ENCODE measurements at regions not wholly inside any gene's neighbourhood (a gene's known extent, or its start where the extent isn't known, plus 50 kb on each side); places are given as distances from the start of the nearest gene placed in this dataset.

- H3K4me3 ChIP-seq = no peak overlapping the region
- no peaks in the 10 kb centered on the region for H3K9me3 ChIP-seq (ENCODE audit: control insufficient read depth in 4 of 4, insufficient read depth in 3 of 4, low read length in 3 of 4)
- H3K27ac ChIP-seq (ENCODE audit: low read depth in 1 of 2, low read length in 1 of 2) = no peak overlapping the region
- no peaks in the 10 kb centered on the region for H3K27me3 ChIP-seq (ENCODE audit: control insufficient read depth in 3 of 3, insufficient read depth in 3 of 3, low read length in 2 of 3)
- TF ChIP-seq CTCF (IDR thresholded peaks at IDR 0.05; ENCODE audit: control extremely low read depth, extremely low read depth) = no peak
- ATAC-seq (ENCODE audit: insufficient read depth, low FRiP score) (no peak), DNase-seq (no peak)
- no peak overlapping the region for H3K9ac ChIP-seq (ENCODE audit: insufficient read depth in 1 of 2, low read length in 2 of 2)
- peaks cover 0 to 3% (median 0%) of the 10 kb centered on the region in 5 donors for H3K4me1 ChIP-seq (ENCODE audit: control insufficient read depth in 5 of 5, insufficient read depth in 5 of 5, low read length in 5 of 5)
- H3K36me3 ChIP-seq (ENCODE audit: control insufficient read depth in 4 of 4, insufficient read depth in 4 of 4, low read length in 4 of 4) = no peaks in the 10 kb centered on the region
- WGBS, 2 donors = 89 to 93% methylated on average over 2 of the region's 2 CpGs
These were observed 123.8 kb upstream of the CMC1 start for GRCh38 chr3:28117598-28117997.

- 62 to 69% methylated on average over 1 of the region's 1 CpG for WGBS, 2 donors
- H3K4me3 ChIP-seq = no peak overlapping the region
- peaks cover 0 to 3% (median 0%) of the 10 kb centered on the region in 5 donors for H3K4me1 ChIP-seq (ENCODE audit: control insufficient read depth in 5 of 5, insufficient read depth in 5 of 5, low read length in 5 of 5)
- no peaks in the 10 kb centered on the region for H3K27me3 ChIP-seq (ENCODE audit: control insufficient read depth in 3 of 3, insufficient read depth in 3 of 3, low read length in 2 of 3)
- no peak for ATAC-seq (ENCODE audit: insufficient read depth, low FRiP score)
- no peak for DNase-seq
- H3K36me3 ChIP-seq (ENCODE audit: control insufficient read depth in 4 of 4, insufficient read depth in 4 of 4, low read length in 4 of 4) = no peaks in the 10 kb centered on the region
- no peaks in the 10 kb centered on the region for H3K9me3 ChIP-seq (ENCODE audit: control insufficient read depth in 4 of 4, insufficient read depth in 3 of 4, low read length in 3 of 4)
- TF ChIP-seq CTCF (IDR thresholded peaks at IDR 0.05; ENCODE audit: control extremely low read depth, extremely low read depth) = no peak
- H3K9ac ChIP-seq (ENCODE audit: insufficient read depth in 1 of 2, low read length in 2 of 2) = no peak overlapping the region
- no peak overlapping the region for H3K27ac ChIP-seq (ENCODE audit: low read depth in 1 of 2, low read length in 1 of 2)
These were observed 123.3 kb upstream of the CMC1 start for GRCh38 chr3:28118087-28118486.

GRCh38 chr3:28122227-28122626, 119.2 kb upstream of the CMC1 start:
- Histone ChIP-seq H3K27ac (ENCODE audit: low read depth in 1 of 2, low read length in 1 of 2) (no peak overlapping the region), H3K36me3 (ENCODE audit: control insufficient read depth in 4 of 4, insufficient read depth in 4 of 4, low read length in 4 of 4) (no peaks in the 10 kb centered on the region), H3K9ac (ENCODE audit: insufficient read depth in 1 of 2, low read length in 2 of 2) (no peak overlapping the region), H3K4me3 (no peak overlapping the region), H3K4me1 (ENCODE audit: control insufficient read depth in 5 of 5, insufficient read depth in 5 of 5, low read length in 5 of 5) (no peaks in the 10 kb centered on the region), H3K9me3 (ENCODE audit: control insufficient read depth in 4 of 4, insufficient read depth in 3 of 4, low read length in 3 of 4) (no peaks in the 10 kb centered on the region), H3K27me3 (ENCODE audit: control insufficient read depth in 3 of 3, insufficient read depth in 3 of 3, low read length in 2 of 3) (no peaks in the 10 kb centered on the region)
- 69 to 79% methylated on average over 4 of the region's 4 CpGs for WGBS, 2 donors
- DNase-seq (peak in 2 of 3 donors; percentile 14 to 61), ATAC-seq (ENCODE audit: insufficient read depth, low FRiP score) (no peak)
- TF ChIP-seq CTCF (IDR thresholded peaks at IDR 0.05; ENCODE audit: control extremely low read depth, extremely low read depth) = no peak

- no peak overlapping the region for H3K27ac ChIP-seq (ENCODE audit: low read depth in 1 of 2, low read length in 1 of 2)
- no peaks in the 10 kb centered on the region for H3K4me1 ChIP-seq (ENCODE audit: control insufficient read depth in 5 of 5, insufficient read depth in 5 of 5, low read length in 5 of 5)
- no peak for ATAC-seq (ENCODE audit: insufficient read depth, low FRiP score)
- no peaks in the 10 kb centered on the region for H3K36me3 ChIP-seq (ENCODE audit: control insufficient read depth in 4 of 4, insufficient read depth in 4 of 4, low read length in 4 of 4)
- no peak for TF ChIP-seq CTCF (IDR thresholded peaks at IDR 0.05; ENCODE audit: control extremely low read depth, extremely low read depth)
- WGBS, 2 donors = 67 to 77% methylated on average over 3 of the region's 3 CpGs
- H3K9ac ChIP-seq (ENCODE audit: insufficient read depth in 1 of 2, low read length in 2 of 2) = no peak overlapping the region
- H3K9me3 ChIP-seq (ENCODE audit: control insufficient read depth in 4 of 4, insufficient read depth in 3 of 4, low read length in 3 of 4) = no peaks in the 10 kb centered on the region
- H3K27me3 ChIP-seq (ENCODE audit: control insufficient read depth in 3 of 3, insufficient read depth in 3 of 3, low read length in 2 of 3) = no peaks in the 10 kb centered on the region
- no peak overlapping the region for H3K4me3 ChIP-seq
- DNase-seq = no peak
These were observed 116.5 kb upstream of the CMC1 start for GRCh38 chr3:28124882-28125281.

All from lung (tissue), 11 donors.